DMS53 treated with DMSO at 0.1 percent for 48 hours (cell line): ENCODE measurements at regions not wholly inside any gene's neighbourhood (a gene's known extent, or its start where the extent isn't known, plus 50 kb on each side); places are given as distances from the start of the nearest gene placed in this dataset.
"Not testable (repeated sequence)": the region's sequence is repeated elsewhere in the genome, so short reads cannot be mapped to it uniquely, and the experiment has no call there.

ENCODE experiments used
- DNase-seq: peaks from one replicate; lab custom pipeline; 2025; ENCODE audit not compliant: unreplicated experiment; lab: John Stamatoyannopoulos, UW

DNA sequence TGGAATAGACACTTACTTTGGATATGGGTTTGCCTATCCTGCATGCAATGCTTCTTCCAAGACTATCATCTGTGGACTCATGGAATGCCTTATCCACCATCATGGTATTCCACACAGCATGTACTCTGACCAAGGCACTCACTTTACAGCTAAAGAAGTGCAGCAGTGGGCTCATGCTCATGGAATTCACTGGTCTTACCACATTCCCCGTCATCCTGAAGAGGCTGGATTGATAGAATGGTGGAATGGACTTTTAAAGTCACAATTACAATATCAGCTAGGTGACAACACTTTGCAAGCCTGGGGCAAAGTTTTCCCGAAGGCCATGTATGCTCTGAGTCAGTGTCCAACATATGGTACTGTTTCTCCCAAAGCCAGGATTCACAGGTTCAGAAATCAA is 199.1 kb downstream of the GJA1 start:
- DNase-seq: not testable (repeated sequence)

- DNase-seq: no peak
These were observed 199.9 kb downstream of the GJA1 start for GRCh38 chr6:121635355-121635754.

GRCh38 chr6:121636217-121636616 is 200.8 kb downstream of the GJA1 start:
- not testable (repeated sequence) for DNase-seq

- no peak for DNase-seq
These were observed 203.6 kb downstream of the GJA1 start for GRCh38 chr6:121639021-121639420.

DNA sequence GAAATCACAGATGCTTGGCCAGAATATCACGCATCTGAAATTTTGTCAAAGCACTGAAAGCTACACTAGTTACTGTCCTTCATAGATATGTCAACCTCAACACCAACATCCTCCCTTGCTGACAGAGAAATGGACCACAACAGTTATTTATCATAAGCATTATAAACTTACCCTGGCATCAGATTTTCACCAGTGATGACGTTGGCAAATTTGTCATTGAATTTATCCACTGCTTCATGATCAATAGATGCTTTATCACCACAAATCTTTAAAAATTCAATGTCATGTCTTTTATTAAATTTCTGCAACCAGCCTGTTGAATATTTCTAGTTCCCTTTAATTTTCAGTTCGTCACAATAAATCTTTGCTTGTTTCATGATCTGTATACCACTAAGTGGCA is 205.7 kb downstream of the GJA1 start:
- DNase-seq: no peak

DNA sequence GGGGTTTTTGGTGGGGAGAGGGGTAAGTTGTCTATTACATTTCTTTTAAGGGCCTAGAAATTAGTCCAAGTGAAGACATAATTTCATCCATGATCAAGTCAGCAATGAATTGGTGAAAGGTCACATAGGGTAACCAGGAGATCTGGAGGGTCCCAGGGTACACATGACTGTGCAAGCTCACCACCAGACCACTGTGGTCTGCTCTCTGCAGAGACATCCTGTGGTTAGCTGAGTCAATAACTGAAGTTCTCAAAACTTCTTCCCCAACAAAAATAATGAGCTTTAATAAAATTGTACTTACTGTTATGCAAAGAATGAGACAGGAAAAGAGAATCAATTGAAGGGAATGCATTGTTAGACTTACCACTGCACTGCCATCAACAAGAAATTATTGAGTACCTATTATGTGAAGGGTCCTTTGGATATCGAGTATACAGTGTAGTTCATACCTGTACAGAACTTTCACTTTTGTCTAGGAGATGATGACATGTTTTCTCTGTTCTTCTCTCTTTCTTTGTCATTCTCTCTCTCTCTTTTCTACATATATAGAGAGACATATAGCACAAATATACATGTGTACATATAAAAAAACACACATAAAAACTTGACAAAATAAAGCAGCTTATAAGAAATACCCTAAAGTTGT is 209.8 kb downstream of the GJA1 start:
- DNase-seq: no peak

GRCh38 chr6:121647905-121648304 is 212.5 kb downstream of the GJA1 start:
- no peak for DNase-seq

DNA sequence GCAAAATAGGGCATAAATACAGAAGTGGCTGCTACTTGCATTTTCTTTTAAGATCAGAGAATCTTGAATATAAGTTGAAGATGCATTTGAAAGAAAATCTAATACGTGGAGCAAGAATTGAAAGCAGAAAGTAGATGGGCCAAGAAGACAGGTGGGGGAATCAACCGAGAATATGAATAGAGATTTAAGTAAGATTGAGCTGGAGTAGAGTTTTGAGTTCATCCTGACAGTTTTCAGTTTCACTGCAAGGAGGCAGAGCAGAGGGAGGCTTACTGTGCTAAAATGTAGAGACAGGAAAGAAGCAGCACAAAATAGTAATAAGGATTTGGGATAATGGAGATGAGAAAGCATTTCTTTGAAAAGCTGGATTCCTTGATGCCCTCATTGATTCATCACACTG is 214.5 kb downstream of the GJA1 start:
- DNase-seq: no peak

- DNase-seq: no peak
These were observed 216.0 kb downstream of the GJA1 start for GRCh38 chr6:121651420-121651819.

GRCh38 chr6:121652223-121652622 is 216.8 kb downstream of the GJA1 start:
- no peak for DNase-seq

- no peak for DNase-seq
These were observed 217.5 kb downstream of the GJA1 start for GRCh38 chr6:121652726-121653623.

DNA sequence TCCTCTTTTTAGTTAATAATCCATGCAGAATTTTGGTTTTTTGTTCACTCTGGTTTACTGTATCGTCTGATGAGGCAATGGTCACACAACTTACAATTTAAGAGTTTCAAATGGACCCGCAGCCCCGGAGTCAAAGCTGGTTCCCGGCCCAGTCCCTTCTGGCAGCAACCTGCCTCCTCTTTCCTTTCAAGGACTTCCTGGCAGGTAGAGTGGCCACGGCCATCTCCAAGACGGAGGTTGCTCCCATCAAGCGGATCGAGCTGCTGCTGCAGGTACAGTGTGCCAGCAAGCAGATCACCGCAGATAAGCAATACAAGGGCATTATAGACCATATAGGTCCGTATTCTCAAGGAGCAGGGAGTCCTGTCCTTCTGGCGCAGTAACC is 218.2 kb downstream of the GJA1 start:
- no peak for DNase-seq

- DNase-seq: no peak
These were observed 222.5 kb downstream of the GJA1 start for GRCh38 chr6:121657972-121658371.

DNA sequence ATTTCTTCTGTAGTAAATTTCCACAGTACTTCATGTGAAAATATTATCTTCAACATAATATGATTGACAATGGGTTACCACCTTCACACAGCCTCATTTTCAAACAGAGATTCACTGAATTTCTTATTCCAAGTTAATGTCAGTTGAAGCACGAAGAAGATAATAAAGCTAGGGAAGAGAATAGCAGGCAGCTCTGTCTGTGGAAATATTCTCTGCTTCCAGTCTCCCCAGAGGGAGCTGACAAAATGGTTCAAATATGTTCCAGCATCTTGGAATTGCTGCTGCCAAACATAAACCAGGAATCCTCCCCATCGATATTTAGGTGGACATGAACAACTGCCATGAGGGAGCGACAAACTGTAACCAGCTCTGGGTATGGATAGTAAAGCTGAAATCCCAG is 224.8 kb downstream of the GJA1 start:
- no peak for DNase-seq

- DNase-seq: peak; percentile 28
These were observed 227.9 kb downstream of the GJA1 start for GRCh38 chr6:121663292-121663810.

GRCh38 chr6:121664158-121664557 is 228.7 kb downstream of the GJA1 start:
- DNase-seq: no peak

DNA sequence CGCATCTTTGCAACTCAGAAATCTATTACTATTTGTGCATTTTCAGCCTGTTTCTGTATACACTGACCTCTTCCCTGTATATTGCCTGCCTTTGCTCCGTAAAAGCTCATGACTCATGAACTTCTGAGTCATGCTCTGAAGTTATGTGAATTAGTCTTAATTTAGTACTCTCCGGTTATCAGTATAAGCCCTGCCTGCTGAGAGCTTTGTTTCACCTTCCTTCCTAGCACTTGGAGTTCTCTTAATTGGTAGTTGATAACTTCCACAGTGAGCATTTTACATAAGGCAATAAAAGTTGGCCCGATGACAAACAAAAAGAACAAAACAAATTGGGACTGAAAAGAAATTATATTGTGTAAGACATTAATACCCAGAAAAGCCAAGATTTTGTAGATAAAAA is 231.4 kb downstream of the GJA1 start:
- peak; percentile 21 for DNase-seq

DNA sequence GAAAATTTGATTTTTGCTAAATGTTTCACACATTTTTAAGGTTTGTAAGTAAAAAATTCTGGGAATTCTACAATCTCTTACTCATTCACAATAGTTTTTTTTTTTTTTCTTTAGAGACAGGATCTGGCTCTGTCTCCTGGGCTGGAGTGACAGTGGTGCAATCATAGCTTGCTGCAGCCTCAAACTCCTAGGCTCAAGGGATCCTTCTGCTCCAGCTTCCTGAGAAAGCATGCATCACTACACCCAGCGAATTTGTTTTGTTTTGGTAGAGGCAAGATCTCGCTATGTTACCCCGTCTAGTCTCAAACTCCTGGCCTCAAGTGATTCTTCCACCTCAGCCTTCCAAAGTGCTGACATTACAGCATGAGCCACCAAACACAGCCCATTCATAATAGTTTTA is 232.8 kb downstream of the GJA1 start:
- no peak for DNase-seq

DNA sequence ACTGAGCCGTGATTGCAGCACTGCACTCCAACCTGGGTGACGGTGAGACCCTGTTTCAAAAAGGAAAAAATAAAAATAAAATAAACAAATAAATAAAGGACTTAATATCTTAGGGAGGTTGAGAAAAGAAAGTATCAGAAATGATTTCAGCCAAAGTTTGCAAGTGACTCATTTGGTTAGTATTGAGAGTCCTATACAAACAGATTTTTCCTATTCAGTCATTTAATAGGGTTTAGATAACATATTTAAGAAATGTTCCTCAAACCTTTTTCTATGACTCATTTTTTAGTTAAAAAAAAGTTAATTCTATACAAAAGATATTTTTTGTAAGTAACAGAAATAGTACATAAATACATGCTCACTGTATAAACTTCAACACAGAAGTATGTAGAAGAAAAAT is 235.1 kb downstream of the GJA1 start:
- DNase-seq: no peak

DNA sequence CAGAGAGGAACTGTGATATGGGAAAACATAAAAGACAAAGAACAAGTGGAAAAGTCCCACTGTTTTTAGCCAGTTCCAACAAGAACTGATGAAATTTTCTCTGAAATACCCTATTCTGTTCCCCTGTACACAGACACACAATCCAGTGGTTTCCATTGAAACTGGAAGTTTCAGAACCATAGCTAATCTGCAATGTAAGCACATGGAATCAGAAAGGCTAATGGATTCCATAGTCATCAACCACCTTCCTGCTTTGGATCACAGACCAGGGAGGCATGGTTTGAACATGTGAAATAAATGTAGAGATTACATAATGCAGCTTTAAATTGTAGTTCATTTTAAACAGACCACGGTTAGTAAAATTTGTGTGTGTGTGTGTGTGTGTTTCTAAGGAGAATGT is 242.1 kb downstream of the GJA1 start:
- DNase-seq: no peak

- no peak for DNase-seq
These were observed 242.8 kb downstream of the GJA1 start for GRCh38 chr6:121678245-121678644.

GRCh38 chr6:121680058-121680457 is 244.6 kb downstream of the GJA1 start:
- no peak for DNase-seq
